Activated T-cell treated with anti-CD3 and anti-CD28 coated beads, Interleukin-2, amount 50 U/mL, for 4 hours (primary cell): ENCODE measurements at regions not wholly inside any gene's neighbourhood (a gene's known extent, or its start where the extent isn't known, plus 50 kb on each side); places are given as distances from the start of the nearest gene placed in this dataset.
"Not testable (repeated sequence)": the region's sequence is repeated elsewhere in the genome, so short reads cannot be mapped to it uniquely, and the experiment has no call there.

Experiments
- ATAC-seq, 2 donors: fragments of 200-7000 bp; cut with Tn5 transposase; one replicate each; pipeline ENCODE4 v1.10.0; 2021
- DNase-seq: peaks from one replicate; pipeline ENCODE4 v3.0.0-alpha.2; 2020
- H3K27me3 Mint-ChIP-seq: one replicate; pipeline ENCODE4 v1.8.0; 2021; ENCODE audit warnings: low read depth, mixed read lengths
- H3K36me3 Mint-ChIP-seq: one replicate; pipeline ENCODE4 v1.8.0; 2022; ENCODE audit warnings: mixed read lengths; ENCODE audit not compliant: insufficient read depth
- H3K4me1 Mint-ChIP-seq: one replicate; pipeline ENCODE4 v1.8.0; 2021; ENCODE audit warnings: low read depth, mixed read lengths
- H3K4me3 Mint-ChIP-seq: one replicate; pipeline ENCODE4 v1.8.0; 2021; ENCODE audit warnings: mild to moderate bottlenecking, moderate library complexity, mixed read lengths
- H3K9me3 Mint-ChIP-seq: one replicate; pipeline ENCODE4 v1.8.0; 2021; ENCODE audit warnings: mixed read lengths

GRCh38 chr16:59478838-59479237, 744.7 kb upstream of the GOT2 start:
- no peak for DNase-seq
- H3K4me1 Mint-ChIP-seq: no peaks in the 10 kb centered on the region
- H3K4me3 Mint-ChIP-seq: no peak overlapping the region
- no peak for ATAC-seq
- no peaks in the 10 kb centered on the region for H3K27me3 Mint-ChIP-seq
- no peaks in the 10 kb centered on the region for H3K36me3 Mint-ChIP-seq
- H3K9me3 Mint-ChIP-seq: peaks cover 15% of the 10 kb centered on the region

DNA sequence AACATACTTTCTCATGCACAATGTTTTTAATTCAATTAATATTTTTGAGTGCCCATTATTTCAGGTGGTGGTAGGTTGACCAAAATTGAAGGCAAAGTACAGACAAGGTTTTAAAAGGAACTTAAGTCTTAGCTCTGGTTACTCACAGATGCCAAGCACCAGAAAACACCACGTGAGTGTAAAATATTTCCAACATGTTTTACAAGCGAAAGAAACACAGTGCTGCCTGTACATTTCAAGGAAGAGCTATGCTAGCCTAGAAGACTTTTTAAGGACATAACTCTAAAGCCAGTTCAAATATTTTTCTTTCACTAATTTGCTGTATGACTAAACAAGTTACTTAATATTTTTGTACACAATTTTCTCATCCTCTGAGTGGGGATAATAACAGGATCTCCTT, 736.4 kb upstream of the GOT2 start:
- no peak for DNase-seq
- H3K27me3 Mint-ChIP-seq: no peaks in the 10 kb centered on the region
- ATAC-seq: no peak
- no peak overlapping the region for H3K4me3 Mint-ChIP-seq
- H3K9me3 Mint-ChIP-seq: peaks cover 16% of the 10 kb centered on the region
- H3K36me3 Mint-ChIP-seq: no peaks in the 10 kb centered on the region
- no peaks in the 10 kb centered on the region for H3K4me1 Mint-ChIP-seq

- Mint-ChIP-seq H3K9me3 (peaks cover 10% of the 10 kb centered on the region), H3K27me3 (no peaks in the 10 kb centered on the region), H3K4me3 (no peak overlapping the region), H3K36me3 (no peaks in the 10 kb centered on the region), H3K4me1 (no peaks in the 10 kb centered on the region)
- DNase-seq: no peak
- no peak for ATAC-seq
These were observed 735.1 kb upstream of the GOT2 start for GRCh38 chr16:59469266-59469665.

GRCh38 chr16:59463776-59464175, 729.7 kb upstream of the GOT2 start:
- DNase-seq (no peak), ATAC-seq (no peak)
- Mint-ChIP-seq H3K27me3 (no peaks in the 10 kb centered on the region), H3K9me3 (peaks cover 13% of the 10 kb centered on the region), H3K4me3 (no peak overlapping the region), H3K36me3 (no peaks in the 10 kb centered on the region), H3K4me1 (no peaks in the 10 kb centered on the region)

- H3K27me3 Mint-ChIP-seq: no peaks in the 10 kb centered on the region
- H3K4me1 Mint-ChIP-seq: no peaks in the 10 kb centered on the region
- no peak for DNase-seq
- no peak for ATAC-seq
- H3K9me3 Mint-ChIP-seq: peaks cover 14% of the 10 kb centered on the region
- H3K4me3 Mint-ChIP-seq: no peak overlapping the region
- H3K36me3 Mint-ChIP-seq: no peaks in the 10 kb centered on the region
These were observed 725.7 kb upstream of the GOT2 start for GRCh38 chr16:59459806-59460205.

GRCh38 chr16:59455497-59455896, 721.4 kb upstream of the GOT2 start:
- H3K4me1 Mint-ChIP-seq: no peaks in the 10 kb centered on the region
- no peaks in the 10 kb centered on the region for H3K36me3 Mint-ChIP-seq
- H3K4me3 Mint-ChIP-seq: no peak overlapping the region
- peaks cover 9% of the 10 kb centered on the region for H3K9me3 Mint-ChIP-seq
- H3K27me3 Mint-ChIP-seq: no peaks in the 10 kb centered on the region
- ATAC-seq: no peak
- DNase-seq: no peak

DNA sequence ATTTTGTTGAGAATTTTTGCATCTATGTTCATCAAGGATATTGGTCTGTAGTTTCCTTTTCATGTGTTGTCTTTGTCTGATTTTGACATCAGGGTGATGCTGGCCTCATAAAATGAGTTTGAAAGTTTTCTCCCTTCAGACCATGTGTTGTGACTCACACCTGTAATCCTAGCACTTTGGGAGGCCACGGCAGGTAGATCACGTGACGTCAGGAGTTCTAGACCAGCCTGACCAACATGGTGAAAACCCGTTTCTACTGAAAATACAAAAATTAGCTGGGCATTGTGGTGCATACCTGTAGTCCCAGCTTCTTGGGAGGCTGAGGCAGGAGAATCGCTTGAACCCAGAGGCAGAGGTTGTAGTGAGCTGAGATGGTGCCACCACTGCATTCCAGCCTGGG, 716.4 kb upstream of the GOT2 start:
- not testable (repeated sequence) for H3K9me3 Mint-ChIP-seq, H3K4me1 Mint-ChIP-seq, ATAC-seq

GRCh38 chr16:59440502-59440901, 706.4 kb upstream of the GOT2 start:
- ATAC-seq: no peak
- H3K27me3 Mint-ChIP-seq: no peaks in the 10 kb centered on the region
- no peaks in the 10 kb centered on the region for H3K36me3 Mint-ChIP-seq
- H3K4me1 Mint-ChIP-seq: no peaks in the 10 kb centered on the region
- H3K4me3 Mint-ChIP-seq: no peak overlapping the region
- no peak for DNase-seq
- H3K9me3 Mint-ChIP-seq: peaks cover 26% of the 10 kb centered on the region

More for the DNA sequence above, 716.4 kb upstream of the GOT2 start:
- not testable (repeated sequence) for H3K27me3 Mint-ChIP-seq, DNase-seq, H3K36me3 Mint-ChIP-seq, H3K4me3 Mint-ChIP-seq

GRCh38 chr16:59432896-59433295, 698.8 kb upstream of the GOT2 start:
- no peaks in the 10 kb centered on the region for H3K36me3 Mint-ChIP-seq
- no peak overlapping the region for H3K4me3 Mint-ChIP-seq
- DNase-seq (no peak), ATAC-seq (no peak)
- no peaks in the 10 kb centered on the region for H3K27me3 Mint-ChIP-seq
- no peaks in the 10 kb centered on the region for H3K4me1 Mint-ChIP-seq
- peaks cover 14% of the 10 kb centered on the region for H3K9me3 Mint-ChIP-seq

DNA sequence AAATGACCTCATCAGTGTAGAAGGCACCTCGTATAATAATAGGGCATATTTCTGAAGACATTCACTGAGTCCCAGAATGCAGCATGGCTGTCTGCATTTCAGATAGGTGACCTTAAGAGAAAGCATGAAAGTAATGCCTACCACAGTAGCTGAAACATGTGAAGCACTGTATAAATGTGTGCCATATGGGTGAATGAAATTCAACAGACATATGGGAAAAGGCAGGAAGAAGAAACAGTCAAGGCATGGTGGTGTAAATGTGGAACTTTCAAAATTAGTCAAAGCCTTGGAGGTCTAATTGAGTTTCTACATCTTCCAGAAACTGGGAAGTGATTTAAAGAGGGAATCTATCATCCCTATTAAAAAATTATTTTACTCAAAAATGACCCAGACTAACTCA, 698.2 kb upstream of the GOT2 start:
- Mint-ChIP-seq H3K4me3 (no peak overlapping the region), H3K9me3 (peaks cover 9% of the 10 kb centered on the region), H3K27me3 (no peaks in the 10 kb centered on the region), H3K4me1 (no peaks in the 10 kb centered on the region), H3K36me3 (no peaks in the 10 kb centered on the region)
- no peak for DNase-seq
- no peak for ATAC-seq

- Mint-ChIP-seq H3K4me1 (no peaks in the 10 kb centered on the region), H3K27me3 (no peaks in the 10 kb centered on the region), H3K4me3 (no peak overlapping the region), H3K36me3 (no peaks in the 10 kb centered on the region), H3K9me3 (peaks cover 5% of the 10 kb centered on the region)
- DNase-seq (no peak), ATAC-seq (no peak)
These were observed 690.7 kb upstream of the GOT2 start for GRCh38 chr16:59424714-59425273.

DNA sequence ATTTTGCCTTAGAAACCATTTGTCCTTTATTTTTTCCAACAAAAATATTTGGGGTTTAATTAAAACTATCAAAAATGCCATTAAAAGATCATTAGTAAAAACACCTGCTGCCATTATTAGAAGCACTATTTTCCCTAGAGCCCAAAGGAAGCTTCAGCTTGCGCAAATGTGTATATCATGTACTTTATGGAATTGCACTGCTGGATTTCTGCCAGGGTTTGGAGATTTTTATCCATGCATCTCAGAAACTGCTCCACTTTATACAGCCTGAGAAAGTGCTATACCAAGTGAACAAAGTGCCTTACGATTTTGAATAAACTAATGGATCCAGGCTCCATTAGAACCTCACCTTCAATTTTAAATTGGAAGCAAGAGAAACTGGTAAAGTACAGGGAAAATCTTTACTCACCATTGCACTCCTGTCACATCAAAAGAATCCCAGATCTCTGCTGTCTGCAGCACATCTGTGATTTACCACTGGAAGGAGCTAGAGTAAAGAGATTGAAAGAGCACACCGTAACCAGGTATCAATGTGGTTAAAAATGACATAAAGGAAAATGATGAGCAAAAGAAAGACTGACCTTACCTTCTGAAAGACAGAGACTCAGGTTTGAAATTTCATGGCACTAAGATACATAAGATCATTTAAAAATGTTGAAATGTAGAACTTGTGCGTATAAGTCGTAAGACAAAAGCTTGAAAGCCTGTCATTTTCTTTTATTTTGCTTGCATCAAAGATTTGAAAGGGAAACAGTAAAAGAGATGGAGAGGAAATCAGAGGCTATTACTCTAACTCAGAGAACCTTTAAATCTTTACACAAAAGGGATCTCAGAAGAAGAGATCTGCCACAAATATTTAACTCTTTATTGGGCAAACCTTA, 678.1 kb upstream of the GOT2 start:
- no peaks in the 10 kb centered on the region for H3K36me3 Mint-ChIP-seq

DNA sequence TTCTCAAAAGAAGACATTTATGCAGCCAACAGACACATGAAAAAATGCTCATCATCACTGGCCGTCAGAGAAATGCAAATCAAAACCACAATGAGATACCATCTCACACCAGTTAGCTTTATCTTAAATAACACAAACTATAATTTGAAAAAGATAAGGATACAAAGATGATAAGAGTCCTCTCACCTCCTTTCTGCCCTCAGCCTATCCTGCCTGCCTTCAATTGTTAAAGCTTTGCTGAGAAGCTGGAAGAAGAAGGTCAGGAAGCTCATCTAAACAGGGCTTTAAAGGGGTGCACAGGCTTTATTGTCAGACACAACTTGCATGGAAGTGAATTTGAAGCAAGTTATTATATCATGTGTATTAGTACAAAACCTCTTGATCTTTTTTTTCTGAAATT, 676.3 kb upstream of the GOT2 start:
- Mint-ChIP-seq H3K4me3 (no peak overlapping the region), H3K27me3 (no peaks in the 10 kb centered on the region), H3K4me1 (no peaks in the 10 kb centered on the region), H3K9me3 (peaks cover 13% of the 10 kb centered on the region), H3K36me3 (no peaks in the 10 kb centered on the region)
- DNase-seq (no peak), ATAC-seq (no peak)

More for the DNA sequence above, 678.1 kb upstream of the GOT2 start:
- Mint-ChIP-seq H3K9me3 (peaks cover 10% of the 10 kb centered on the region), H3K4me3 (no peak overlapping the region), H3K4me1 (no peaks in the 10 kb centered on the region), H3K27me3 (no peaks in the 10 kb centered on the region)
- ATAC-seq (no peak), DNase-seq (no peak)

DNA sequence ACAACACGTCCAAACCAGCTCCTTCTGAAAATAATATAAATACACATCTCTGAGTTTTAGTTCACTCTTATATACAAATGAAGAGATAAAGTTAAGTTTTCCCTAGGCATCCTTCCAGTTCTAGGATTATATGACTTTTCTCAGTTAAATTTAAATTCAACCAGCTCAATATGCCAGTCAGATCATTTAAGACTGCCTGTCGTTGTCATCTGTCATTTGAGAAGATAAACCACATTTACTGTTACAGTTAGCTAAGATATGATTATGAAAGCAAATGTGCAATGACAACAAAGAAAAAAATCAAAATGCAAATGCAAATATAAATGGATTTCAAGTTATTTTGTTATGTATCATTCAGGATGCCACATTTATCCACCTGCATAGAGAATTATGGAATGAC, 671.7 kb upstream of the GOT2 start:
- Mint-ChIP-seq H3K4me1 (no peaks in the 10 kb centered on the region), H3K36me3 (no peaks in the 10 kb centered on the region), H3K27me3 (no peaks in the 10 kb centered on the region), H3K4me3 (no peak overlapping the region), H3K9me3 (peaks cover 3% of the 10 kb centered on the region)
- ATAC-seq (no peak), DNase-seq (no peak)

DNA sequence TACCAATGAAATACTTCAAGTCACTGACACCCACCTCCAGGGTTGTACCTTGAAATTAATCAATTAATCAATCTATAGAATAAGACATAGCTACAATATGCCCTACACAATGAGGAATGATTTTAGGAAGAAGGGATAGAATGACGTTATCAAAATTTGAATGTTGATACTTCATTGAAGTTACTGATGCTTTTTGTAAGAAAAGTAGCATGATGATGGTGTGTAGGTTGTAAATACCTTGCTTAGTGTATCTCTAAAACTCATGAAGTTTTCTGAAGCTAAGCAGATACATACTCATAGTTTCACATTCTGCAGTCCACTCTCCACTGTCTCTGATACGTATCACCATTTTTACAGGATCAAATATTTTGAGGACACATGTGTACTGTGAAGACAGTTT, 670.4 kb upstream of the GOT2 start:
- no peaks in the 10 kb centered on the region for H3K36me3 Mint-ChIP-seq
- peaks cover 3% of the 10 kb centered on the region for H3K9me3 Mint-ChIP-seq
- no peaks in the 10 kb centered on the region for H3K27me3 Mint-ChIP-seq
- no peak overlapping the region for H3K4me3 Mint-ChIP-seq
- H3K4me1 Mint-ChIP-seq: no peaks in the 10 kb centered on the region
- no peak for ATAC-seq
- DNase-seq: no peak
